ENCODE measurements at regions not wholly inside any gene's neighbourhood (a gene's known extent, or its start where the extent isn't known, plus 50 kb on each side); places are given as distances from the start of the nearest gene placed in this dataset.
"Not testable (repeated sequence)": the region's sequence is repeated elsewhere in the genome, so short reads cannot be mapped to it uniquely, and the experiment has no call there.

DNA sequence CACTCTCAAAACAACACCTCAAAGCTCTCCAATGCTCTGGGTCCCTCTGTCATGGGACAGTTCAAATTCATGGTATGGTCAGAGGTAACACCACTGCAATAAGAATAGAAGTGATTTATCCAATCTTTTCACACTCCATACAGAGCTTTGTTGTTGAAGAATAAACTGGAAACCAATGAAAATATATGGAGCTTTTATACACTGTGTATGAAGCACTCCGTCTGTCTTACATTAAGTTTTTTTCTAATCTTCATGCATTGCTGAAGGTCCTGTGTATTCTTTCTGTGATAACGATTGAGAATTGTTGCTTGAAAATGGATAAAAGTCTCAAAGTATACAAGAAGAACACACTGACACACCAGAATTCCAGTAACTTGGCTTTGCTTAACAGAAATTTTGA is 603.7 kb upstream of the LUZP2 start:
- no peak for DNase-seq

DNA sequence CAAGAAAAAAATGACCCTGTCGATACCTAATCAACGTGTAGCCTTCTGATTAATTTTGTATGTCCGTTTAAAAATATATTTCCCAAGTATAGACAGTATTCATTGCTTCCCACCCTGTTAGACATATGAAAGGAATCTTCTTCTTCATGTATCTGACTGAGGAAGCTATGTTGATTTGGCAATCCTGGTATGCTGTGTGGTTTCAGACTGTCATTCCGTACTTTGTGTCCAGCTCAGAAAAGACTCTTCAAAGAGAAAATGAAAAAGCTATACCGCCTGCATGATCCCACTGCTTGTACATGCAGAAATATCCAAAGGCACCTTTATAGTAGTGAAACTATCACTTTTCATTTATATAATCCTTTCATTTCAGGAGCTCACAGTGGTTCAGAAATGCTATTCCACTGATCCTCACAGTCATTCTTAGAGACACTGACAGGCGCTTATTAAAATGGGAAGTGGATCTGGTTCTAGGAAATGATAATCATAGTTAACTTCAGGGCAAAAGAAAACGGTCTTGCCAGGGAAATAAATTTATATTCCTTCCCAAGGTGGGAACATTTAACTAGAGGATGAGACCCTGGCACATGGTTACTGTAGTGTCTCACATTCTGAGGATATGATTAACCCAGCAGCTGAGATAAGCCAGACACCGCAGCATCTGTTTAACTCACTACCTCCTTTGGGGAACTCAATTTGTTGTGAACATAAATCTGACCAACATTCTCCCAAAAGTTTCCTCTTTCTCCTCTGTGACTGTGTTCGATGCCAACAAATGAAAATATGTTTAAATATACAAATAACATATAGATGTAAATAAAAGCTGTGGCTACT is 599.2 kb upstream of the LUZP2 start:
- no peak for DNase-seq

DNA sequence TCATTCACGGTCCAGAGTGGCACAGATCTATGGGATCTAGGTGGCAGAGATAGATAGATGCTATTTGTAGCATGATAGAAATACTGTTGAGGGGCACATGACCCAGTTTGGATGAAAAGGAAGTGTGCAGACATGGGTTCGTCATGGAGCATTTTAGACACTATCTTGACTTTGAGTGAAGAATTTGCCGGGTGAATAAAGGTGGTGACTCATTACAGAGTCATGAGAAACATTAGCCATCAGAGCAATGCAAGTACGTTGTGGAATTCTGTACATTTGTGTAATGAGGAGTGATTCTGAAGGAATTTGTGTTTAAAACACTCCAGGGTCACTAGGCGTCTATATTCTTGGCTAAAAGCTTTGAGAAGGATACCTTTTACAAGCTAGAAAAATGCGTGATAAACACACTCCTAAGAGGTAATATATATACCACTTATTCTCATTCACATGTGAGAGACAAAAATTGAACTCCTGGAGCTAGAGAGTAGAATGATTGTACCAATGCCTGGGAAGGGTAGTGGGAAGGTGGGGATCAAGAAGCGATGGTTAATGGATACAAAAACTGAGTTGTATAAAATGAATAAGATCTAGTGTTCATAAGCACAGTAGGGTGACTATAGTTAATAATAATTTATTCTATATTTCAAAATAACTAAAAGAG is 593.7 kb upstream of the LUZP2 start:
- DNase-seq: no peak

DNA sequence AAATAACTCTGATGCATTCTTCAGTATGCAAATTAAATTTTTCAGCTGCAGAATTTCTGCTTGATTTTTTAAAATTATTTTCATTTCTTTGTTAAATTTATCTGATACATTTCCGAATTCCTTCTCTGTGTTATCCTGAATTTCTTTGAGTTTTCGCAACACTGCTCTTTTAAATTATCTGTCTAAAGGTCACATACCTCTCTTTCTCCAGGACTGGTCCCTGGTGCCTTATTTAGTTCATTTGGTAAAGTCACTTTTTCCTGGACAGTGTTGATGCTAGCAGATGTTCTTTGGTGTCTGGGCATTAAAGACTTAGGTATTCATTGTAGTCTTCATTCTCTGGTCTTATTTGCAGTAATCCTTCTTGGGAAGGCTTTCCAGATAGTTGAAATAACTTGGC is 577.4 kb upstream of the LUZP2 start:
- DNase-seq: no peak

DNA sequence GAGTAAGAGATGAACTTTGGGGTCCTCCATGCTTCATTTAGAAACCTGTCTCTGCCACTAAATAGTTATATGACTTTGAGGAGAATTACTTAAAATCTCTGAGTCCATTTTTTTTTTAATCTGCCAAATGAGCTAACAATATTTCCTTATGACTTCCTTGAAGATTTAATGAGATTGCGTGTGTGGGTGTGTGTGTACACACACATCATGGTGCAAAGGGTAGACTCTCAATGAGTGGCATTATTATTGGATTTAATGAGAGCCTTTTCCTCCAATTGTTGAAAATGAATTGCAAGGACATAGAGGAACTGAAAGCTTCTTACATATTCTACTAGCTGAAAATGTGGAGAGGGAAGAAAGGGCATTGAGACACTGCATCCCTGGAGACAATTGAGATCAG is 573.5 kb upstream of the LUZP2 start:
- DNase-seq: no peak

DNA sequence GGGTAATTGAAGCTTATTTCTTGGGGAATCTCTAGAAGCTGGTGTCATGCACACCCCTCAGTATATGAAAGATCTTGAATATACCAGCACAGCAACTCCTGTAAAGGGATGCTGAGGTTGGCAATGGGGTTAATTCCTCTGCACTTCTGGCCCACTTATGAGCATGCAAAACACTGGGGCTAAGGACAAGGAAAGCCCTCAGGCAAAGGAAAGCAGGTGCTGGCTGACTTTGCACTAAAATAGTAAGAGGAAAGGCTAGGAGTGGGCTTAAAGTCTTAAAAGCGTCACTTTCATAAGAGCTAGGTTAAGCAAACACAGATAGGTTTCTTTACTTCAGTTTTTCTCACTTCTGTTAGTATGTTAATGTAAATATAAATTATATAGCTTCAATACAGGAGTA is 572.6 kb upstream of the LUZP2 start:
- DNase-seq: no peak

DNA sequence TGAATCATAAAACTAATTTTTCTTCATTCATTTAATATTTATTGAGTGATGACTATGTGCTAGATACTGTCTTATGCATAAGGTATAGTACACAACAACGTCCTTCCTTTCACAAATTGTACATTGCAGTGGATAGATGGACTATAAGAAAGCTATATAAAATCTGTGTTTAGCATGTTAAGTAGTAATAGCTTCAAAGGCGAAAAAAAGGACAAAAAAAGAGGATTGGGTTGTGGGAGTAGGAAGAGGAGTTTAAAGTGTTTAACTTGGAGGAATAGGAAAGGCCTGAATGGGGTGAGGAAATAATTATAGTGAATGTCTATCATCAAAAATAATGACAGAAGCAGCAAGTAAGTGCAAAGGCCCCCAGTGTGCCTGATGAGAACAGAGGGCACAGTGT is 565.4 kb upstream of the LUZP2 start:
- no peak for DNase-seq

DNA sequence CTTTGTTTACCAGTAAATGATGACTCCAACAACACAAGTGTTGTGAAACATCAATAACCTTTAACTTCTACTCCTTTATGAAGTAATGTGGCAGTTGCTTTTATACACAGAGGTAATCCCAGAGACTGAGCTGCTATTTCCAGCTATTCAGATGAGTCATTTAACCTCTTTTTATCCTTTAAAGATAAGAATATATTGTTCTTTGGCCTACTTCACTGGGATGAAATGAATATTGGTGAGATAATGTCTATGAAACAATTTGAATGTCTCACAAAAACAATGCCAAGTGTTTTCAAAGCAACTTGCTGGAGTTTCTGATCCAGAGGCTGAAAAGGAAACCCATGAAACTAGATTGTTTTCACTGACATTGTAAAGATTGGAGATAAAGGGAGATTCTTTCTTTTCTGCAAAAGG is 564.4 kb upstream of the LUZP2 start:
- no peak for DNase-seq

DNA sequence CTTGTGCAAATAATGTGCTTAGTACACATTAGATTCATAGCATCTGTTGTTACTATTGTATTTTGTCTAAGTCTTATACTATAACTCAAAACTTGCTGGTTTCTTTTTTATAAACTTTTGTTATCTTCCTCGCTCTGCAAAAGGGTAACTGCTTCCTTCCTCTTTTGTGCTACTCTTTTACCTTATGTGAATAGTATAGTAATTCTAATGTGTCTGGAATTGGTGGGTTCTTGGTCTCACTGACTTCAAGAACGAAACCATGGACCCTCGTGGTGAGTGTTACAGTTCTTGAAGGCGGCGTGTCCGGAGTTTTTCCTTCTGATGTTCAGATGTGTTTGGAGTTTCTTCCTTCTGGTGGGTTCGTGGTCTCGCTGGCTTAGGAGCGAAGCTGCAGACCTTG is 563.1 kb upstream of the LUZP2 start:
- DNase-seq: no peak

DNA sequence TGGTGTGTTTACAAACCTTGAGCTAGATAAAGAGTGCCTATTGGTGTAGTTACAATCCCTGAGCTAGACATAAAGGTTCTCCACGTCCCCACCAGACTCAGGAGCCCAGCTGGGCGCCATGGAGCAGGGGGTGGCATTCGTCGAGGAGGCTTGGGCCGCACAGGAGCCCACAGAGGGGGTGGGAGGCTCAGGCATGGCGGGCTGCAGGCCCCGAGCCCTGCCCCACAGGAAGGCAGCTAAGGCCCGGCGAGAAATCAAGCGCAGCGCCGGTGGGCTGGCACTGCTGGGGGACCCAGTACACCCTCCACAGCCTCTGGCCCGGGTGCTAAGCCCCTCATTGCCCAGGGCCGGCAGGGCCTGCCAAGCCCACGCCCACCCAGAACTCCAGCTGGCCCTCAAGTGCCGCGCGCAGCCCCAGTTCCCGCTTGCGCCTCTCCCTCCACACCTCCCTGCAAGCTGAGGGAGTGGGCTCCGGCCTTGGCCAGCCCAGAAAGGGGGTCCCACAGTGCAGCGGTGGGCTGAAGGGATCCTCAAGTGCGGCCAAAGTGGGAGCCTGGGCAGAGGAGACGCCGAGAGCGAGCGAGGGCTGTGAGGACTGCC is 562.1 kb upstream of the LUZP2 start:
- not testable (repeated sequence) for DNase-seq

DNA sequence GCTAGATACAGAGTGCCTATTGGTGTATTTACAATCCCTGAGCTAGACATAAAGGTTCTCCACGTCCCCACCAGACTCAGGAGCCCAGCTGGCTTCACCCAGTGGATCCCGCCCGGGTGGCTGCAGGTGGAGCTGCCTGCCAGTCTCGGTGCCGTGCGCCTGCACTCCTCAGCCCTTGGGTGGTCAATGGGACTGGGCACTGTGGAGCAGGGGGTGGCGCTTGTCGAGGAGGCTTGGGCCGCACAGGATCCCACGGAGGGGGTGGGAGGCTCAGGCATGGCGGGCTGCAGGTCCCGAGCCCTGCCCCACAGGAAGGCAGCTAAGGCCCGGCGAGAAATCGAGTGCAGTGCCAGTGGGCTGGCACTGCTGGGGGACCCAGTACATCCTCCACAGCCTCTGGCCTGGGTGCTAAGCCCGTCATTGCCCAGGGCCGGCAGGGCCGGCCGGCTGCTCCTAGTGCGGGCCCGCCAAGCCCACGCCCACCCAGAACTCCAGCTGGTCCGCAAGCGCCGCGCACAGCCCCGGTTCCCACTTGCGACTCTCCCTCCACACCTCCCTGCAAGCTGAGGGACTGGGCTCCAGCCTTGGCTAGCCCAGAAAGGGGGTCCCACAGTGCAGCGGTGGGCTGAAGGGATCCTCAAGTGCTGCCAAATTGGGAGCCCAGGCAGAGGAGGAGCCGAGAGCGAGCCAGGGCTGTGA is 554.6 kb upstream of the LUZP2 start:
- not testable (repeated sequence) for DNase-seq

DNA sequence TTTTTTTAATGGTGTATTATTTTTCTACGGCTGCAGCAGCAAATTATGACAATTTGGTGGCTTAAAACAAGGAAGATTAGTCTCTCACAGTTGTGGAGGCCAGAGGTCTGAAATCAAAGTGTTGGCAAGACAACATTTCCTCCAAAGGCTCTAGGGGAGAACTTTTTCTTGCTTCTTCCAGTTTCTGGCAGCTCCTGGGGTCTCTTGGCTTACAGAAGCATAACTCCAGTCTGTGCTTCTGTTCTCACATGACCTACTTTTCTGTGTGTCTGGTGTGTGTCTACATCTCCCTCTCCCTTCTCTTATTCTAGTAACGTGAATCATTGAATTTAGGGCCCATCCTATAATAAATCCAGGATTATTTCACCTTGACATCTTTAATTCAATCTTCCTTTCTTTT is 551.9 kb upstream of the LUZP2 start:
- no peak for DNase-seq

DNA sequence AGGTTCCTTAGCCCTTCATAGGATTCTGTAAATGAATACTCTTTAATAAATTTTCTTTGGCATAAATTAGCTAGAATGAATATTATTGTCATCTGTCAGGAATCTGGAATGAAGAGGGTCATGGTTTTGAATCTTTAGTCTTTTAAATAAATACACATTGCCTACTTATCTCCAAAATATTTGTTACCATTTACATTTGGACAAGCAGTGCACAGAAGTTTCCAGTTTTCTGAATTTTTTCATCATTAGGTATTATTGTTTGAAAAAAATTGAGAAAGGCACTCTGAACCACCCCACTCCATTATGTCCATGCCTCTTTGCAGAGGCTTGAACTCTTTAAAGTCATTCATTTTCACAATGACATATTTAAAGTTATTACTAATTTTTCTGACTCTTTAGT is 549.0 kb upstream of the LUZP2 start:
- DNase-seq: no peak

DNA sequence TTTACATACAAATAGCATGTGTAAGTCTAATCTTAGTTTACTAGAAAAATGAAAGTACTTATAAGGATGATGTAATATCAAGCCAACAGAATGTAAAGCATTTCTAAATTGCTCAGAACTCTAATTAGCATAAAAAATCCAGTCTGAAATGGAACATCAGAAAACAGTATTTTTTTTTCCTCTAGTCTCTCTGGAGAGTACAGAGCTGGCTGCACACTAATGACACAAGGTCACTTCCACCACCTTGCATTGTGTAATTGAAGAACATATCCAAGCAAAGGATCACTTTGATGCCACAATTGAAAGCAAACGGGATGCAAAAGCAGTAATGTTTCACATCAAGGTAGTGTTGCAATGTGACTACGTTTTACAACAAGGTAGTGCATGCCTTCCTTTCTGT is 548.0 kb upstream of the LUZP2 start:
- DNase-seq: no peak

DNA sequence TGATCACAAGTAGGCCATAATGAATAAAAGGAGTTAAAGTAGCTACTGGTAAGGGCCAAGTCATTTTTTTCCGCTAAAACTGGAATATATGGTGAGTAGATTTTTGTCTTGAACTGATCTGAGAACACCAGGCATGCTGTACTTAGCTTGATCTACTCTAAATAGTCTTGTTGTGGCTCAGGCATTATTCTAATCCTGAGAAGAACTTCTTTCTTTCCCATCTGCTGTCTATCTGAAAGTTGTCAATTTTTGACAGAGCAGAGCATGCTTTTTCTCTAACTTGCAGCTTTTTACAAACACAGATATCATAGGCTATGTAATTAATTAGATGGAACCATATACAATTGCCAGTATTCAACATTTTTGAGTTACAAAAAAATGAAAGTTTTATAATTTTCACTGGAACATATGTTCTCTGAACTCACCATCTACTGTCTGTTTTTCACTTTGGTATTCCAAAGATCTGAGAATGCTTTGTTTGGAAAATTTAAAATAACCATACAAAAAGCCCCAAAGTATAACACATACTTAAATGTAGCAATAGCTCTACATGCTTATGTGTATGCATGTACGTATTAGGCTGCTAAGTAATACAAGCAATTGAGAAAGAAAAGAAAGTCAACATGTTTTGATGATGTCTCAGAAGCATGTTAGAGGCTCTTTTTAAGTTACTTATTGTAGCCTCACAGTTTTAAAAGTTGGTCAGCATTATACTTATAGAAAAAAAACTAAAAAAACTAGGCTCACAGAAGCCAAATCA is 542.7 kb upstream of the LUZP2 start:
- no peak for DNase-seq

DNA sequence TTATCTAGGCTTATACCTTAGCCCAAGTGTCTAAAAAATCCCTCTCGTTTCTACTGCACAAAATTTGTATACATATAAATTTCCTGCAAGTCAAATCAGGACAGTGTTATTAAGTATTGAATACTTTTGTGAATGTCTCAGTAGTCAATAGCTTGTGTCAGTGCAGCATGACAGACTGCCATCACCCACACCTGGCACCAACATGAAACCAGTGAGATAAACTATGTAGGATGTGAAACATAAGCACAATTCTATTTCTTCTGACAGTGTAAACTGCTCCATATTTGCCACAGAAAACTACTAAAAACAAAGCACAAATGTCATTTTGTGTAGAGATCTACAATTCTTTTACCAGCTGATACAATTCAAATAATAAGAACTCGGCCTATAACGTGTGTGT is 542.1 kb upstream of the LUZP2 start:
- DNase-seq: no peak

DNA sequence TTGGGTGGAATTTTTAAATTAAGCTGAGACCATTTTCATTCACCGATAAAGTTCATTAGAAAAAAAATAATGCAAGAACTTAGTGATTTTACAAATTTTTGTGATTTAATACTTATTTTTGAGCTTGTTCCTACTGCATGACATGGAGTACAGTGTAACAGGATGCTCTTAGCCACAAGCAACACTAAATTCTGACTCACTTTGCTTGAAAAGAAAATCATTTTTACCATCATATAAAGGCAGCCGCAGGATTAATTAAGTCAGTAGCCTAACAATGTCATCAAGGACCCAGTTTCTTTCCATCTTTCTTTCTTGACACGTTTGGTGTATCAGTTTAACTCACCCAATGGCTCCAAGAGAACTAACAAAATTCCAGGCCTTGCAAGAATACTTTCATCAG is 540.3 kb upstream of the LUZP2 start:
- no peak for DNase-seq

DNA sequence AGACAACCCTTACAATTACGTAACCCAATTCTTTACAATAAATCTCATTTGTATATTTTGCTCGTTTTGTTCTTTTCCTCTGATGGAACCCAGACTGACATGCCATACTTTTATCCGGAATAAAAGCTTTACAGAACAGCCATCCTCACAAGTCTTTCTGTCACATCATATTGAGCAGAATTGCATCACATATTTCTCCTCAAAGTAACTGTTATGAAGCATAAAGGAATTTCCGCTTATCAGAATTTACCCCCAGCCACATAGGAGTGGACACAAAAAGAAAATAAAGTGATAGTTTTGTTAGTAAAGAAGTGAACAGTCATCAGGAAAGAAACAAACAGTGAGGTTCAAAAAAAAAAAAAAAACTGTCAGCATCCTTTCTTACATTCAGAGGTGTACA is 539.5 kb upstream of the LUZP2 start:
- no peak for DNase-seq

DNA sequence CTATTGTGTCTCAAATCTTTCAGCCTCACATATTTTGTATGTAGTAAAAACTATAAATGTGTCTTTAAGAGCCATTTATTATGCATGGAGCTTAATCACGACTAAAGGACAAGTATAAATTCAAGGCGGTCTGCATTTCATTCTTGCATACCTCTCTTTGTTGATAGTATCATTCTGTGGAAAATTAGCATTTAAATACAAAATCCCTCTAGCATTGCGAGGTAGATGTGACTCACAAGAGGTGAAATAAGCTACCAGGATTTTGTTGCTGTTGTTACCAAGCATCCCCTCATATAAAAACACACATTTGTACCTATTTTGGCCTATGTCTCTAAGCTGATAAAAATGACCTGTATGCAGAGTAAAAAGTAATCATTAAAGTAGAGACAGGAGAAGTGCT is 537.4 kb upstream of the LUZP2 start:
- DNase-seq: no peak

DNA sequence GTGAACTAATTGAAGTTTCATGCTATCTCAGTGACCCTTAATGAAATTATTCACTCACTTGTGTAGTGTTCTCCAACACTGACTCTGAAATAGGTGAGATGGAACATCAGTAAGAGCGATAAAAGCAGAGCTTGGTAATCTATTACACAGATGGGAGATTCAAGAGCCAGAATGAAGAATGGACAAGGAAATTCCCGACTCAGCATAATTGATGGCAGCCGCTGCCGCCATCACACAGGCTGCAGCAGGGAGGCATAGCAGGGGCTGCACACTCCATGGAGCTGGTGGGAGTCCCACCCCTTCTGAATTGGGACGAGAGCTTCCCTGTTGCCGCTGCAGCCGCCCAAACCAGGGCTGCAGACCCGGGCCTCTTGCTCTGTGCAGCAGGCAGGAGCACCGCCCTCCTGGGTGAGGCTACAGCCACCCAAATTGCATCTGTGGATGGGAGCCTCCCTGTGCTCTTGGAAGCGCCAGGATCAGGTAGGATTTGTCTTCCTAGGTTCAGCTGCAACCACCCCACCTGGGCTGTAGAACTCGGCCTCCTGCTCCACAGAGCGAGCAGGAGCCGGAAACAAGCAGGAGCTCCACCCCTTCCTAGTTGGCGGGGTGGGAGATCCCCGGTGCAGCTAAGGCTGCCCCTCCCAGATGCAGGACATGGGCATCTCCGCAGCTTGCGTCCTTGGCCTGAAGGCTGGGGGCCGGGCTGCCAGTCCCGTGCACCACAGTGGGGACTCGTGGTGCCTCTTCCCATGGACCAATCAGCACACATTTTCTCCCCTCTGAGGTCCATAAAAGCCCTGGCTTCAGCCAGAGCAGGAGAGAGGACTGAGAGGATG is 535.1 kb upstream of the LUZP2 start:
- DNase-seq: no peak

DNA sequence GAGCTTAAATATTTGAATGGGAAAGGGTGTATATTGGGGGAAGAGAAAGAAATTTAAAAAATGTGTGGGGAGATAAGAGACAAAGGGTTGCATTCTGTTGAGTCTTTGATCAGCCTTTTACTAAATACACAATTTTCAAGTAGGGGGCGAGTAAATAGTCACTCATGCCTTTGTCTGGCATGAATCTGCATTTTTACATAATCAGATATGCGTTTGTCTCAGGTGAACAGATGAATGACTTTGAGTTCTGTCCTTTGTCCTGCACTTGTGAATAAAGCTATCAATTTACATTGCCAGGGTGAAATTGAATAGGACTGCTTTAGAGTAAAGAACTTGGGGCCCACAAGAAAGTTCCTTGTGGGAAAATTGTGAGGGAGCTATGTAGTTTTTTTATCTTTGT is 523.6 kb upstream of the LUZP2 start:
- no peak for DNase-seq

DNA sequence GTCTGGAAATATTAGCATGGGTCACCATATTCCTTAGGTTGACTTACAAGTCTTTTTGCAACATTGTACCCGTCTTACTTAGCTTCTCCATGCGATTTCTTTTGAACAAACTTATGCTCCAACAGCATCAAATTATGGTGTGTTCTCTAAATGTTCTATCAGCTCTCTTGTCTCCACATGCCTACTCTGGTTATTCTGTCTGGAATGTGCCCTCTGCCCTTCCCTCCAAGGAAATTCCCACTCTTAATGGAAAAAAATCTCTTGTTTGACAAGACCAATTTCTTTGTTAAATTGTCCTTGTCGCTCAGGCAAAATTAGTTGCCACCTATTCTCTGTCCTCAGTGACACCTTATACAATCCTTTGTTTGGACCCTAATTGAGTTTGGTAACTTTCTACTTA is 522.8 kb upstream of the LUZP2 start:
- no peak for DNase-seq

Measured in DMS 273 treated with DMSO at 0.1 percent for 48 hours (cell line).